ENCODE measurements at regions not wholly inside any gene's neighbourhood (a gene's known extent, or its start where the extent isn't known, plus 50 kb on each side); places are given as distances from the start of the nearest gene placed in this dataset.

DNA sequence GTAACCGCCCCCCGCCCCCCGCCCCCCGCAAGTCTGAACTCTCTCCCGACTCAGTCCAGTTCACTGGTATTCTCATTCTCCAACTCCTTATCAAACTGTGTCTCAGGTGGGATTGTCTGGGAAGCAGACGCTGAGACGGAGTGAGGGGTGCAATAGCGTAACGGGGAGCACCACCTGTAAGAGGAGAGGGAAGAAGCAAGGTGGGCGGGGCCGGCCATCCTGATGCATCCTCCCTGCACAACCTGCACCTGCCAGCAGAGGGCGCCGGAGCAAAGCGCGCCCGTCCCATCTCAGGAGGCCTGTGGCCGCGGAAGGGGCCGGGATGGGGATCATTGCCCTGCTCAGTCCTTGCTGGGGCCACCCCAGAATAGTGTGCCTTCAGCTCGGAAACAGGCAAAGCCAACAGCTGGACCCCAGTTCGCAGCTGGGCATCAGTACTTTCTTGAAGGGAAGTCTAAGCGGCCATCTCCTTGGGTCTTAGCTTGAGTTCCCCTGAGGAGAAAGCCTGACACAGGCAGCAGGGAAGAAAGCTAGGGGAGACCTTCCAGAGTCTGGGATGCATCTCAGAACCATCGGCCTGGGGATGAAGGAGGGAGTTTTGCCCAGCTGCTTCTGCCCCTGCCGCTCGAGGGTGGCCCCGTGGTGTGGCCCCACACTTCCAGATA is 208.0 kb downstream of the TFCP2L1 start (continued):
- TF ChIP-seq, protein P1, sequence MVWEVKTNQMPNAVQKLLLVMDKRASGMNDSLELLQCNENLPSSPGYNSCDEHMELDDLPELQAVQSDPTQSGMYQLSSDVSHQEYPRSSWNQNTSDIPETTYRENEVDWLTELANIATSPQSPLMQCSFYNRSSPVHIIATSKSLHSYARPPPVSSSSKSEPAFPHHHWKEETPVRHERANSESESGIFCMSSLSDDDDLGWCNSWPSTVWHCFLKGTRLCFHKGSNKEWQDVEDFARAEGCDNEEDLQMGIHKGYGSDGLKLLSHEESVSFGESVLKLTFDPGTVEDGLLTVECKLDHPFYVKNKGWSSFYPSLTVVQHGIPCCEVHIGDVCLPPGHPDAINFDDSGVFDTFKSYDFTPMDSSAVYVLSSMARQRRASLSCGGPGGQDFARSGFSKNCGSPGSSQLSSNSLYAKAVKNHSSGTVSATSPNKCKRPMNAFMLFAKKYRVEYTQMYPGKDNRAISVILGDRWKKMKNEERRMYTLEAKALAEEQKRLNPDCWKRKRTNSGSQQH (CRISPR knock-in tag; IDR thresholded peaks at IDR 0.05; ENCODE audit: low read depth): no peak
- no peak for TF ChIP-seq CENPX (CRISPR knock-in tag; IDR thresholded peaks at IDR 0.05)
- TF ChIP-seq, protein P2, sequence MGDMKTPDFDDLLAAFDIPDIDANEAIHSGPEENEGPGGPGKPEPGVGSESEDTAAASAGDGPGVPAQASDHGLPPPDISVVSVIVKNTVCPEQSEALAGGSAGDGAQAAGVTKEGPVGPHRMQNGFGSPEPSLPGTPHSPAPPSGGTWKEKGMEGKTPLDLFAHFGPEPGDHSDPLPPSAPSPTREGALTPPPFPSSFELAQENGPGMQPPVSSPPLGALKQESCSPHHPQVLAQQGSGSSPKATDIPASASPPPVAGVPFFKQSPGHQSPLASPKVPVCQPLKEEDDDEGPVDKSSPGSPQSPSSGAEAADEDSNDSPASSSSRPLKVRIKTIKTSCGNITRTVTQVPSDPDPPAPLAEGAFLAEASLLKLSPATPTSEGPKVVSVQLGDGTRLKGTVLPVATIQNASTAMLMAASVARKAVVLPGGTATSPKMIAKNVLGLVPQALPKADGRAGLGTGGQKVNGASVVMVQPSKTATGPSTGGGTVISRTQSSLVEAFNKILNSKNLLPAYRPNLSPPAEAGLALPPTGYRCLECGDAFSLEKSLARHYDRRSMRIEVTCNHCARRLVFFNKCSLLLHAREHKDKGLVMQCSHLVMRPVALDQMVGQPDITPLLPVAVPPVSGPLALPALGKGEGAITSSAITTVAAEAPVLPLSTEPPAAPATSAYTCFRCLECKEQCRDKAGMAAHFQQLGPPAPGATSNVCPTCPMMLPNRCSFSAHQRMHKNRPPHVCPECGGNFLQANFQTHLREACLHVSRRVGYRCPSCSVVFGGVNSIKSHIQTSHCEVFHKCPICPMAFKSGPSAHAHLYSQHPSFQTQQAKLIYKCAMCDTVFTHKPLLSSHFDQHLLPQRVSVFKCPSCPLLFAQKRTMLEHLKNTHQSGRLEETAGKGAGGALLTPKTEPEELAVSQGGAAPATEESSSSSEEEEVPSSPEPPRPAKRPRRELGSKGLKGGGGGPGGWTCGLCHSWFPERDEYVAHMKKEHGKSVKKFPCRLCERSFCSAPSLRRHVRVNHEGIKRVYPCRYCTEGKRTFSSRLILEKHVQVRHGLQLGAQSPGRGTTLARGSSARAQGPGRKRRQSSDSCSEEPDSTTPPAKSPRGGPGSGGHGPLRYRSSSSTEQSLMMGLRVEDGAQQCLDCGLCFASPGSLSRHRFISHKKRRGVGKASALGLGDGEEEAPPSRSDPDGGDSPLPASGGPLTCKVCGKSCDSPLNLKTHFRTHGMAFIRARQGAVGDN (CRISPR knock-in tag; IDR thresholded peaks at IDR 0.05): peak; percentile 21; the same call in 1 of the 2 replicates
- TF ChIP-seq, protein P3, sequence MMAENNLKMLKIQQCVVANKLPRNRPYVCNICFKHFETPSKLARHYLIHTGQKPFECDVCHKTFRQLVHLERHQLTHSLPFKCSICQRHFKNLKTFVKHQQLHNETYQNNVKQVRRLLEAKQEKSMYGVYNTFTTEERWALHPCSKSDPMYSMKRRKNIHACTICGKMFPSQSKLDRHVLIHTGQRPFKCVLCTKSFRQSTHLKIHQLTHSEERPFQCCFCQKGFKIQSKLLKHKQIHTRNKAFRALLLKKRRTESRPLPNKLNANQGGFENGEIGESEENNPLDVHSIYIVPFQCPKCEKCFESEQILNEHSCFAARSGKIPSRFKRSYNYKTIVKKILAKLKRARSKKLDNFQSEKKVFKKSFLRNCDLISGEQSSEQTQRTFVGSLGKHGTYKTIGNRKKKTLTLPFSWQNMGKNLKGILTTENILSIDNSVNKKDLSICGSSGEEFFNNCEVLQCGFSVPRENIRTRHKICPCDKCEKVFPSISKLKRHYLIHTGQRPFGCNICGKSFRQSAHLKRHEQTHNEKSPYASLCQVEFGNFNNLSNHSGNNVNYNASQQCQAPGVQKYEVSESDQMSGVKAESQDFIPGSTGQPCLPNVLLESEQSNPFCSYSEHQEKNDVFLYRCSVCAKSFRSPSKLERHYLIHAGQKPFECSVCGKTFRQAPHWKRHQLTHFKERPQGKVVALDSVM (CRISPR knock-in tag; IDR thresholded peaks at IDR 0.05): no peak
- no peak for TF ChIP-seq CCDC6 (CRISPR knock-in tag; IDR thresholded peaks at IDR 0.05)
- TF ChIP-seq ZNF569 (CRISPR knock-in tag; IDR thresholded peaks at IDR 0.05; ENCODE audit: borderline replicate concordance): no peak
- TF ChIP-seq, protein P4, sequence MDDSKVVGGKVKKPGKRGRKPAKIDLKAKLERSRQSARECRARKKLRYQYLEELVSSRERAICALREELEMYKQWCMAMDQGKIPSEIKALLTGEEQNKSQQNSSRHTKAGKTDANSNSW (CRISPR knock-in tag; IDR thresholded peaks at IDR 0.05; ENCODE audit: borderline replicate concordance): no peak
- TF ChIP-seq GZF1 (CRISPR knock-in tag; IDR thresholded peaks at IDR 0.05): no peak
- TF ChIP-seq IRX3 (CRISPR knock-in tag; IDR thresholded peaks at IDR 0.05; ENCODE audit: borderline replicate concordance, low read depth): no peak
- TF ChIP-seq SP5 (CRISPR knock-in tag; IDR thresholded peaks at IDR 0.05; ENCODE audit: borderline replicate concordance, low read depth): peak; percentile 67; the same call in 1 of the 2 replicates
- no peak for TF ChIP-seq ZNF207 (IDR thresholded peaks at IDR 0.05; ENCODE audit: borderline replicate concordance)
- TF ChIP-seq ZNF619 (CRISPR knock-in tag; IDR thresholded peaks at IDR 0.05): no peak
- TF ChIP-seq, protein P5, sequence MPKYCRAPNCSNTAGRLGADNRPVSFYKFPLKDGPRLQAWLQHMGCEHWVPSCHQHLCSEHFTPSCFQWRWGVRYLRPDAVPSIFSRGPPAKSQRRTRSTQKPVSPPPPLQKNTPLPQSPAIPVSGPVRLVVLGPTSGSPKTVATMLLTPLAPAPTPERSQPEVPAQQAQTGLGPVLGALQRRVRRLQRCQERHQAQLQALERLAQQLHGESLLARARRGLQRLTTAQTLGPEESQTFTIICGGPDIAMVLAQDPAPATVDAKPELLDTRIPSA (CRISPR knock-in tag; IDR thresholded peaks at IDR 0.05; ENCODE audit: borderline replicate concordance): 0 out of 2 replicates have a peak, but pooled peaks have one; percentile 38
- TF ChIP-seq, protein P6, sequence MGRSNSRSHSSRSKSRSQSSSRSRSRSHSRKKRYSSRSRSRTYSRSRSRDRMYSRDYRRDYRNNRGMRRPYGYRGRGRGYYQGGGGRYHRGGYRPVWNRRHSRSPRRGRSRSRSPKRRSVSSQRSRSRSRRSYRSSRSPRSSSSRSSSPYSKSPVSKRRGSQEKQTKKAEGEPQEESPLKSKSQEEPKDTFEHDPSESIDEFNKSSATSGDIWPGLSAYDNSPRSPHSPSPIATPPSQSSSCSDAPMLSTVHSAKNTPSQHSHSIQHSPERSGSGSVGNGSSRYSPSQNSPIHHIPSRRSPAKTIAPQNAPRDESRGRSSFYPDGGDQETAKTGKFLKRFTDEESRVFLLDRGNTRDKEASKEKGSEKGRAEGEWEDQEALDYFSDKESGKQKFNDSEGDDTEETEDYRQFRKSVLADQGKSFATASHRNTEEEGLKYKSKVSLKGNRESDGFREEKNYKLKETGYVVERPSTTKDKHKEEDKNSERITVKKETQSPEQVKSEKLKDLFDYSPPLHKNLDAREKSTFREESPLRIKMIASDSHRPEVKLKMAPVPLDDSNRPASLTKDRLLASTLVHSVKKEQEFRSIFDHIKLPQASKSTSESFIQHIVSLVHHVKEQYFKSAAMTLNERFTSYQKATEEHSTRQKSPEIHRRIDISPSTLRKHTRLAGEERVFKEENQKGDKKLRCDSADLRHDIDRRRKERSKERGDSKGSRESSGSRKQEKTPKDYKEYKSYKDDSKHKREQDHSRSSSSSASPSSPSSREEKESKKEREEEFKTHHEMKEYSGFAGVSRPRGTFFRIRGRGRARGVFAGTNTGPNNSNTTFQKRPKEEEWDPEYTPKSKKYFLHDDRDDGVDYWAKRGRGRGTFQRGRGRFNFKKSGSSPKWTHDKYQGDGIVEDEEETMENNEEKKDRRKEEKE (IDR thresholded peaks at IDR 0.05): no peak
- TF ChIP-seq, protein P7, sequence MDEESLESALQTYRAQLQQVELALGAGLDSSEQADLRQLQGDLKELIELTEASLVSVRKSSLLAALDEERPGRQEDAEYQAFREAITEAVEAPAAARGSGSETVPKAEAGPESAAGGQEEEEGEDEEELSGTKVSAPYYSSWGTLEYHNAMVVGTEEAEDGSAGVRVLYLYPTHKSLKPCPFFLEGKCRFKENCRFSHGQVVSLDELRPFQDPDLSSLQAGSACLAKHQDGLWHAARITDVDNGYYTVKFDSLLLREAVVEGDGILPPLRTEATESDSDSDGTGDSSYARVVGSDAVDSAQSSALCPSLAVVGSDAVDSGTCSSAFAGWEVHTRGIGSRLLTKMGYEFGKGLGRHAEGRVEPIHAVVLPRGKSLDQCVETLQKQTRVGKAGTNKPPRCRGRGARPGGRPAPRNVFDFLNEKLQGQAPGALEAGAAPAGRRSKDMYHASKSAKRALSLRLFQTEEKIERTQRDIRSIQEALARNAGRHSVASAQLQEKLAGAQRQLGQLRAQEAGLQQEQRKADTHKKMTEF (CRISPR knock-in tag; IDR thresholded peaks at IDR 0.05): no peak
- TF ChIP-seq ZNF17 (CRISPR knock-in tag; IDR thresholded peaks at IDR 0.05): no peak

All from HepG2 (cell line).